GM21717 (cell line): ENCODE measurements at regions not wholly inside any gene's neighbourhood (a gene's known extent, or its start where the extent isn't known, plus 50 kb on each side); places are given as distances from the start of the nearest gene placed in this dataset.

Source experiments
- ATAC-seq: cut with Tn5 transposase; IDR thresholded peaks from one replicate; pipeline ENCODE4 v1.9.1; 2021; ENCODE audit warnings: mild to moderate bottlenecking, moderate library complexity; ENCODE audit not compliant: unreplicated experiment

DNA sequence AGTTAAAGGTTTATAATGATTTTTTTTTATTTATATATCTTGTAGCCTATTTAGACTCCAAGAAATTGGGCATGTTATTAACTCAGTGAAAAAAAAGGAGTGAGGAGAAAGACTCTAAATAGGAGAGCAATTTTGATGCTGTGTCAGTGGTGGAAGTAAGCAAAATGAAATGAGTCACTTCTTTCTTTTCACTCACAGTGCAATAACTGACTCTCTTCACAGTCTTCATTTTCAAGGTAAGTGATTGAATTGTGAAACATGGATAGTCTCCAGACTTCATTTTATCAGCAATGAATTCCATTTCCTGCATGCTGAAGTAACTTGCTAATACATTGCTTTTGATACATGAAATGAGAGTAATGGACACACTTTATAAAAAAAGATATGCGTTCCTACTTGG is 2271.5 kb downstream of the PCDH7 start:
- no peak for ATAC-seq

GRCh38 chr4:32994981-32995881 is 2275.1 kb downstream of the PCDH7 start:
- ATAC-seq, result no peak

GRCh38 chr4:33013282-33013681 is 2293.1 kb downstream of the PCDH7 start:
- ATAC-seq, result no peak

GRCh38 chr4:33025236-33025635 is 2305.1 kb downstream of the PCDH7 start:
- no peak for ATAC-seq

DNA sequence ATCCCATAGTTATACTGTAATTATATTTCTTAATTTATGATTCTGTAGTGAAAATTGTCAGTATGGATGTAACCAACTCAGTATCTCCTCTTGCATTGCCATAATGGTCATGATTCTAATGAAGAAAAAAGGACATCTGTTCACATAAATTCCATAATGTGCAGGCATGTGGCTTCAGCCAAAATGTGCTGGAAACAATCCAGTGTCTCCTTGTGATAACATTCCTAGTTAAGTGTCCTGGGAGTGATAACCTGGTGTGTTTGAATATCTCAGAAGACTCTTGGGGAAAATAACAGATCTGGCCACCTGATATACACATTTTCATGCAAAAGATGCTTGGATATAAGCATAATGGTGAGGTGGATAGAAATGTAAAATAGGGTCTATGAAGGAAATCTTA is 2309.8 kb downstream of the PCDH7 start:
- ATAC-seq, result no peak

DNA sequence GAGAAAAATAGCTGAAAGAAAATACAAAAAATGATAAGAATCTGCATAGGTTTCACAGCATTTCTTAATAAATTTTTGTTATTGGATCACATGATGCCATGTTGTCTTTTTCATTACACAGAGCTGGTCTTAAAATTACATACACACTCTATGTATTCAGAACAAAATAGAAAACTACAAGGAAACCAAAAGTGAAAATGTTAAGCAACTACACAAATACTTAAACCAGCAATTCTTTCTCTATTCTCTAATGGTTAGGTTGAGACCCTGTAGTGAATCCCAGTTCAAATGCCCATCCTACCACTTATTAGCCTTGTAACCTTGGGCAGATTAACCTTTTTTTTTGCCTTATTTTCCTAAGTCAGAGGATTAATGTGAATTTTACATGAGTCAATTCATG is 2311.2 kb downstream of the PCDH7 start:
- ATAC-seq, result no peak

- no peak for ATAC-seq
Observed at GRCh38 chr4:33037464-33037863, 2317.3 kb downstream of the PCDH7 start.

DNA sequence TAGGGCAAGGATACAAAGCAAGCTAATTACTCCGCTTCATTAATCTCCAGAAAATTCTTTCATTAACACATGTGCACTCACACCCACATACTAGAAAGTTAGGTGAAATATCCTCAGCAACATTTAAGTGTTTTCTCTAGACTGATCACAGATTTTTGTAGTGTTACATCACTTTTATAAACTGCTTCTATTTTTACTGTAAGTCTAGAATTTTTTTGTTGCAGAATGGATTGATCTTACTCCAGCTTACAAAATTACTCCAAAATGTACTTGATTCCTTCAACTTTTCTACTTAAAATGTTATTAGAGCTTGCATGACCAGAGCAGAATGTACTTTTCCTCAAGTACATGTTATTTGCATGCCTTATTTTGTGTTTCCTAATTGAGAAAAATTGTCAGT is 2325.2 kb downstream of the PCDH7 start:
- ATAC-seq, result no peak

DNA sequence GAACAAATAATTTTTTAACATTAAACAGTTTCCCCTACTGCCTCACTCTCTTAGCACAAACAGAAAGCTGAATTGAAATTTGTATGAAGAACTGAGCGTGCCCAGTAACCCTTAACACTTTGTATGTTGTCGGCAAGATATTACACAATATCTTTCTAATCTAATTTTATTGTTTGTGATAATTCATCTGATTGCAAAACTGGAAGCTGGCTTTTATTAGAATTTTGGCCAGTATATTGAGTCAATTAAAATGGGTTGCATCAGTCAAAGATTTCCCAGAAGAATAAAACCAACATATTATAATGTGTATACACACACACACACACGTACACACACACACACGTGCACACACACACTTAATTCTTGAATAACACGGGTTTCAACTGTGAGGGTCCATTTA is 2332.1 kb downstream of the PCDH7 start:
- no peak for ATAC-seq

GRCh38 chr4:33054161-33054560 is 2334.0 kb downstream of the PCDH7 start:
- ATAC-seq, result no peak

DNA sequence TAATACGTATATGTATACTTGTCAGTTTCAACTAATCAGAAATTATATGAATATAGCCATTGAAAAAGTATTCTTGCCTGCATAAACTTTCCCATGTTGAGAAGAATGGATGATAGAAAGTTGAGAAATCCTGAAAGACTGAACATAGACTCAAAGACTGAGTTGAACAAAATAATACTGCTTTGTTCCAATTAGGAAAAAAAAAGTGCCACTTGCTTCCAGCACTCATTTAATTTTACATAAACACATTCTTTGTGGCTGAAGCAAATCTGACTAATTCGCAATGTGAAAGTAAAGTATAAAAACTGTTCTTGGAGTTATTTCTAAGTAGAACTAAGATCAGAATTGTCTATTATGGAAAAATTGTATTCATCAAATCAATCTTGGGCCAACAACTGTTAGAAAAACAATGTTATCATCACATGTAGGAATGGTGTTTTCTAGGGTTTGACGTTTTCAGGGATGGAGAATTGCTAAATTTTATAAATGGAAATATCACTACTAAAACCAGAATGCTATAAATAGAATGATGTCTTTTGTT is 2334.6 kb downstream of the PCDH7 start:
- ATAC-seq, result no peak

- no peak for ATAC-seq
Observed at GRCh38 chr4:33057736-33058135, 2337.6 kb downstream of the PCDH7 start.

DNA sequence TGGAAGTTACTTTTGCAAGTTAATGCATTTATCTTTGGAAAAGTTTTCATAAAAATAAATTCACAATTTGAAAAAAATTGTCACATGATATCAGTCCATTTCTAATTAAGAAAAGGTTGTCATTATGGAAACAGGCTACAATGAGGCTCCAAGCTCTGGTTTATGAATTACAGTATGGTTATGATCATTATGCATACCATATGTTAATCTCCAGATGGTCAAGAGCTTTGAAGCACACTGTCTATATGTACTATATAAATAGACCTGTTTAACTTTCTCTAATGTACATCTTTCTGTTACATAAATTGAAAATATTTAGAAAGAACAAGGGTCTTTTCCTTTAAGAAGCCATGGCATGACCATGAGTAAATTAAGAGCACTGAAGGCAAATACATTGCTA is 2338.8 kb downstream of the PCDH7 start:
- ATAC-seq, result no peak

DNA sequence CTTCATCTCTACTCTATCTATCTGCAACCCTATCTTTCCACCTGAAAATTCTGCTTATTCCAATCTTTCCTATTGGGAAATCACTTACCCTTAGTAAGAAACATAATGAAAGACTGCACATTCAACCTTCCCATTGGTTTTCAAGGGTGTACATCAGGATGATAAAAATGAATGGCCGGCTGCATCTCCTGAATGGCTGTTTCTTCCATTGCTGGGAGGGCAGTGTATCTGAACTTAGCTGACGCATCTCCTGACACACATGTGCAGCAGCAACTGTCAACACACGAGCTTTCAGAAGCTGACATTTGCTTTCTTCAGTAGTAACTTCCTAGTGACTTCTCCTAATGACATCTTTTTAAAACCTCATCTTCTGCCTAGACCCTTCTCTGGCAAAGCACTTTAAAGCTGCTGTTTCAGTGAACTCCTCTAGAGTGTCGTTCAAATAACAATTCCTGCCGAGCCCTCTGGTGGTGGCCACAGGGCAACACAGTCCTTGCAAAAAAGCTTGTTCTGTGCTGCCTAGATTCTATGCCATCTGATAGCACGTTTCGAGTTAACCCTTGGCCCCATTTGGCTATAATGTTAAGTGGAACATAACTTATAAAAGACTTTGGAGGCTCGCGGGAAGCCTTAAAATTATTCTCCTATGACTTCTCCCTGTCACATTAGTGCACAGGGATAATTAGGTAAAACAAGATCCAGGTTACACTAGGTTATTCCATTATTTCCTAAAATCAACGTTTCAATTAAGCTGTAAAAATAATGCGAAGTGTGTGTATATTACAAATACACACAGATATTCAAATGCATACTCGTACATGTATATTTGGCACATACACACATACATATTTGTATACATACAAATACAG is 2340.7 kb downstream of the PCDH7 start:
- peak; percentile 90 for ATAC-seq

DNA sequence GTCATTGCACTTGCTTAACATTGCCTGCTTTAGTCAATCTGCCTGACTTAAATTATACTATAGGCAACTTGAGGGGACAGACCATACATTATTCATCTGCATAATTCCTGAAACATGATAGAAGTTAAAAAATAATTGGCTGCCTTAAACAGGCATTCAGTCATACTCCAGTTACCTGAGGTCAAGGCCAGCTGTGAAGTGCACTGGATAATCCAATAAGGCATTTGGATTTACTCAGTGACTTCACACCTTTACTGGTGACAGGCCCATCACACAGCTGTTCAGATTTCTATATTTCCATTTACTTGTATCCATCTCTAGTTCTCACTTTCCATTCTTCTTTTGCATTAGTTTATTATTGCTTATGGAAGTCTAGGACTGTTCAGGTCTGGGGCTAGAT is 2341.6 kb downstream of the PCDH7 start:
- no peak for ATAC-seq

DNA sequence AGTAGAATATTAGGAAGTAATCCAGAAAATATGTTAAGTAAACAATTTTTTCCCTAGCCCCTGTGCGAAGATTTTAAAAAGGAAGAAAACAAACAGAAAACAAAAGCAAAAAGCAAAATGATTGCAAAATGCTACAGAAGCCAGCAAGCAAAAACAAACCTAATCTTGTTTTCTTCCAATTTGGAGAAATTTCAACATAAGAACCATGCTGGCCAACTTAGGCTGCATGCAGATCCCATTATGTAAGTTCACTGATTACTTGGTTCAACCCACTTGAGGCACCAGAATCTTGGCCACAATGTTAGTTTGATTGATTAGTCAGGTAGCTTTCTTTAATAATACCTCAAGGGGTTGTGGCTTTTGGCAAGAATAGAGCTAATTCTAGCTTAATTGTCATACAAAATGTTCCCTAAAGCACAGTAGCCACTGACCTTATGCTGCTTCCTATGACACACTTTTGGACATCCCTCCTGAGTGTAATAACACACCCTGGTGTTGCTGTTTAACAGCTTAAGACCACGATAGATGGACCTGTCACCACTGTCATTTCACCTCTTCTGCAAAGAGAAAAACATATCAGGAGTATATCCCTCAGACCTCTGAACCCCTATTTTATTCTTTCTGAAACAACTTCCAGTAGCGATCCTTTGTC is 2342.1 kb downstream of the PCDH7 start:
- ATAC-seq, result no peak

DNA sequence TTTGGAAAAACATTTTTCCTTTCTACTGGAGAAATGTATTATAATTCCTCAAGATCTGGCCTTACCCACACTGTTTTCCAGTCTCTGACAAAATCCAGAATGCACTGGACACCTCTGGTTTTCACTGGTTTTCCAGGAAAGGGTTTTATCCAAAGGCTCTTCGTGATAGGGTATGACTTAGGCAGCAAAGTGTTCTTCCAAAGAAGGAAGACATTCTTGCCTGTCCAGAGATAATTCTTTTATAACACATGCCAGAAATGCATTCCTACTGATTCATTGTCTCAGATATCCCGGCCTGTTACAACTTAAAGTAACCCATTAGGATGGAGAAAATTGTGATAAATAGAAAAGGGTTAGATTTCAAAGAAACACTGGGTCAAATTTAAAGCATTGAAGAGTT is 2343.1 kb downstream of the PCDH7 start:
- no peak for ATAC-seq

DNA sequence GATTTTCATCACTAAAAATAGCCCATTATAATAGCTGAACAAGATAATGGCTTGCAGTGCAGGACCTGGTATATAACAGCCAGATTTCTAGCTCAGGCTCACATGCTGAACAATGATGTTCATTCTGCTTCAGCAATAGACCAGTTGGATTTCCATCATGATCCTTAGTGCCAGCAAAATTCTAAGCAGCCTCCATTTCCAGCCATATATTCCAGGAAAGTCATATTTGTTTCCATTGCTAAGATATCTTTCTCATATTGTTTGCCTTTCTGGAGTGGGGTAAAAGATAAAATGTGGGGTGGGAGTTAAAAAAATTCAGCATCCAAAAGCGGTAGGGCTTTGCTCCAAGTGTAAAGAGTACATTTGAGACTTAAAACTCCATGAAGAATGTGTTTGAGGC is 2344.1 kb downstream of the PCDH7 start:
- no peak for ATAC-seq

GRCh38 chr4:33065749-33066148 is 2345.6 kb downstream of the PCDH7 start:
- no peak for ATAC-seq

GRCh38 chr4:33067221-33067620 is 2347.1 kb downstream of the PCDH7 start:
- no peak for ATAC-seq

GRCh38 chr4:33068539-33068938 is 2348.4 kb downstream of the PCDH7 start:
- ATAC-seq, result no peak
